Heart left ventricle (tissue), 13 donors: ENCODE measurements at regions not wholly inside any gene's neighbourhood (a gene's known extent, or its start where the extent isn't known, plus 50 kb on each side); places are given as distances from the start of the nearest gene placed in this dataset.

Experiments
- POLR2A ChIP-seq, 2 donors: fragments of 450-650 bp; IDR thresholded peaks; one replicate each; pipeline ENCODE4 v1.6.1; 2017; ENCODE audit warnings: antibody characterized with exemption in 2 of 2, mild to moderate bottlenecking in 2 of 2, moderate library complexity in 2 of 2
- TF ChIP-seq, protein P1 (sequence below), 12 donors: fragments of 200-600 bp; sonication (generic) in 4 of 12; IDR thresholded peaks; one replicate each; pipeline versions ENCODE4 v1.5.0 to v1.8.0; 2018 to 2022; ENCODE audit warnings: antibody characterized with exemption in 12 of 12, mild to moderate bottlenecking in 5 of 12
- donor health status: ischemic (EF 13 %, LVEDD 7.1; RV severe dilation, severe dysfunction).
- donor health status: DM: no; HTN: yes; CAD: no.
- donor health status: DM: no; HTN: no; CAD: no.
- donor health status: ischemic (EF 25% LVEDD 6.9; RV normal size, moderate dysfunction).
- donor health status: ischemic (EF 25% LVEDD 5.7; RV mildly dilated, moderate dysfunction).
- donor health status: ischemic (EF 35%, LVEDD 5.7; RV mildly dilated, moderate dysfunction).
- donor health status: nonischemic (EF 11% LVEDD 7.7; RV severe dilation, severe dysfunction).
- donor health status: DM: yes; HTN: yes; CAD: no.
- donor health status: PGD.
- donor health status: ischemic (EF 29% LVEDD 5.4; RV normal size, mild dysfunction).
- donor health status: nonischemic (EF 23%, LVEDD 6.1; RV moderate dilation, normal function).

DNA sequence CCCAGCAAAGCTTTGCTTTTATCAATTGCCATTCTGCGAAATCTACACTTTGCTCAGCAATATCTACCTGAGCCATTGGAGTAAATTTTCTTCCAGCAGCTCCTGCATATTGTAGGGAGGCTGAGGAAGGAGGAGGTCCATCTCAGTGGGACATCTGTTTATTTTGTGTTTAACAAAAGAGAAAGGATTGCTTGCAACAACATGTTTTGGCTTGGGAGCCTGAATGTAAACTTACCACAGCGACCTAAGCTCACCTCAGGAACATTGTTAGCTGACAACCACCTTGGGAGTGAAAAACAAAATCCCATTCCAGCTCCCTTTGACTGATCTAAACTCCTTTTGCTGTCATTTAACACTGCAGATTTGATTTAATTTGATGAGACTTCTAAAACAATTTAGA, 356.1 kb downstream of the SS18 start:
- TF ChIP-seq, protein P1, sequence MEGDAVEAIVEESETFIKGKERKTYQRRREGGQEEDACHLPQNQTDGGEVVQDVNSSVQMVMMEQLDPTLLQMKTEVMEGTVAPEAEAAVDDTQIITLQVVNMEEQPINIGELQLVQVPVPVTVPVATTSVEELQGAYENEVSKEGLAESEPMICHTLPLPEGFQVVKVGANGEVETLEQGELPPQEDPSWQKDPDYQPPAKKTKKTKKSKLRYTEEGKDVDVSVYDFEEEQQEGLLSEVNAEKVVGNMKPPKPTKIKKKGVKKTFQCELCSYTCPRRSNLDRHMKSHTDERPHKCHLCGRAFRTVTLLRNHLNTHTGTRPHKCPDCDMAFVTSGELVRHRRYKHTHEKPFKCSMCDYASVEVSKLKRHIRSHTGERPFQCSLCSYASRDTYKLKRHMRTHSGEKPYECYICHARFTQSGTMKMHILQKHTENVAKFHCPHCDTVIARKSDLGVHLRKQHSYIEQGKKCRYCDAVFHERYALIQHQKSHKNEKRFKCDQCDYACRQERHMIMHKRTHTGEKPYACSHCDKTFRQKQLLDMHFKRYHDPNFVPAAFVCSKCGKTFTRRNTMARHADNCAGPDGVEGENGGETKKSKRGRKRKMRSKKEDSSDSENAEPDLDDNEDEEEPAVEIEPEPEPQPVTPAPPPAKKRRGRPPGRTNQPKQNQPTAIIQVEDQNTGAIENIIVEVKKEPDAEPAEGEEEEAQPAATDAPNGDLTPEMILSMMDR (IDR thresholded peaks at IDR 0.05) = no peak
- TF ChIP-seq POLR2A (IDR thresholded peaks at IDR 0.05) = no peak
